SU-DHL-6 (cell line): ENCODE measurements at regions not wholly inside any gene's neighbourhood (a gene's known extent, or its start where the extent isn't known, plus 50 kb on each side); places are given as distances from the start of the nearest gene placed in this dataset.

Source experiments
- EZH2phosphoT487 ChIP-seq: fragments of 200-600 bp; sonication (generic), shearing (Covaris generic); conservative IDR thresholded peaks from 2 replicates; pipeline ENCODE4 v1.6.1; 2018; ENCODE audit warnings: mild to moderate bottlenecking, antibody characterized with exemption, low read length, moderate library complexity, mixed read lengths
- TF ChIP-seq, protein P1 (sequence below): fragments of 200-600 bp; sonication (generic); IDR thresholded peaks from one replicate; pipeline ENCODE4 v1.5.1; 2017; ENCODE audit warnings: antibody characterized with exemption, mild to moderate bottlenecking, low read length, moderate library complexity; ENCODE audit not compliant: insufficient read depth, poor library complexity, severe bottlenecking

DNA sequence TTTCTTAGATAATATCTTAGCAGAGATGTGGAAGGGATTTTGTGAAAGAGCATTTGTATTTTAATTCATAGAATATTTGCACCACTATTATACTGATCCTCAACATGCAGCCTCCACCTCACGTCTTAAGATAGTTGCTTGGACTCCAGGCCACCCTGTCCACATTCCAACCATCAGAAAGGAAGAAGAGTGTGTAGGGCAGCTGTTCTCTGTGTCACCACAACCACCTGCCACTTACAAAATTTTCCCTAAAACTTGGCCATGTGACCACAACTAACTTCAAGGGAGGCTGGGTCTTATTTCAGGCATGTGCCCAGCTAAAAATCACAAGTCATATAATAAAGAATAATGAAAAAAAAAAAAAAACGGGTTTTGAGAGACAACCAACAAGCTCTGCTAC, 528.1 kb downstream of the RAB28 start:
- TF ChIP-seq, protein P1, sequence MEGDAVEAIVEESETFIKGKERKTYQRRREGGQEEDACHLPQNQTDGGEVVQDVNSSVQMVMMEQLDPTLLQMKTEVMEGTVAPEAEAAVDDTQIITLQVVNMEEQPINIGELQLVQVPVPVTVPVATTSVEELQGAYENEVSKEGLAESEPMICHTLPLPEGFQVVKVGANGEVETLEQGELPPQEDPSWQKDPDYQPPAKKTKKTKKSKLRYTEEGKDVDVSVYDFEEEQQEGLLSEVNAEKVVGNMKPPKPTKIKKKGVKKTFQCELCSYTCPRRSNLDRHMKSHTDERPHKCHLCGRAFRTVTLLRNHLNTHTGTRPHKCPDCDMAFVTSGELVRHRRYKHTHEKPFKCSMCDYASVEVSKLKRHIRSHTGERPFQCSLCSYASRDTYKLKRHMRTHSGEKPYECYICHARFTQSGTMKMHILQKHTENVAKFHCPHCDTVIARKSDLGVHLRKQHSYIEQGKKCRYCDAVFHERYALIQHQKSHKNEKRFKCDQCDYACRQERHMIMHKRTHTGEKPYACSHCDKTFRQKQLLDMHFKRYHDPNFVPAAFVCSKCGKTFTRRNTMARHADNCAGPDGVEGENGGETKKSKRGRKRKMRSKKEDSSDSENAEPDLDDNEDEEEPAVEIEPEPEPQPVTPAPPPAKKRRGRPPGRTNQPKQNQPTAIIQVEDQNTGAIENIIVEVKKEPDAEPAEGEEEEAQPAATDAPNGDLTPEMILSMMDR, result no peak
- TF ChIP-seq EZH2phosphoT487, result no peak
